IMR-90 (cell line): ENCODE measurements at regions not wholly inside any gene's neighbourhood (a gene's known extent, or its start where the extent isn't known, plus 50 kb on each side); places are given as distances from the start of the nearest gene placed in this dataset.

Experiments
- ATAC-seq: fragments of 200-7000 bp; cut with Tn5 transposase; 2 replicates; pipeline ENCODE4 v1.9.1; 2020; ENCODE audit warnings: low read depth, mild to moderate bottlenecking, moderate library complexity
- BruUV-seq: library from RNA; stranded (reverse); fragments of 400-500 nt; replicated peaks from 2 replicates; lab custom pipeline; 2021; lab: Mats Ljungman, UMichigan
- CTCF ChIA-PET: fragments of 300-600 bp; formaldehyde crosslinking; extraction: SDS; loops from one replicate; lab custom pipeline; 2021; ENCODE audit warnings: antibody characterized with exemption; lab: Yijun Ruan, JAX
- POLR2A ChIA-PET: fragments of 300-600 bp; sonication (Branson Sonifier 250); formaldehyde crosslinking; loops from one replicate; lab custom pipeline; 2022; ENCODE audit warnings: antibody characterized with exemption; ENCODE audit not compliant: unreplicated experiment; lab: Charles Lee
- DNase-seq: peaks from one replicate; pipeline ENCODE4 v3.0.0; 2013
- H2AFZ ChIP-seq: replicated peaks from 2 replicates; pipeline ENCODE3; 2013; ENCODE audit warnings: low read length, mild to moderate bottlenecking; ENCODE audit not compliant: poor library complexity
- H2AK5ac ChIP-seq: 2 replicates; pipeline ENCODE4 v1.6.1; 2013; ENCODE audit warnings: low read depth, low read length, inconsistent platforms
- H2AK9ac ChIP-seq: replicated peaks from 2 replicates; pipeline ENCODE3; 2013; ENCODE audit warnings: mild to moderate bottlenecking, low read depth, low read length, moderate library complexity; ENCODE audit not compliant: poor library complexity
- H2BK120ac ChIP-seq: 2 replicates; pipeline ENCODE4 v1.6.1; 2013; ENCODE audit warnings: low read depth, low read length, inconsistent platforms
- H2BK15ac ChIP-seq: 3 replicates; pipeline ENCODE4 v1.6.1; 2013; ENCODE audit warnings: low read depth, low read length, inconsistent platforms
- H2BK20ac ChIP-seq: 2 replicates; pipeline ENCODE4 v1.6.1; 2013; ENCODE audit warnings: low read depth, mild to moderate bottlenecking, inconsistent platforms, low read length, moderate library complexity
- H2BK5ac ChIP-seq: 2 replicates; pipeline ENCODE4 v1.6.1; 2013; ENCODE audit warnings: mild to moderate bottlenecking, low read depth, low read length, inconsistent platforms; ENCODE audit not compliant: poor library complexity, severe bottlenecking
- H3K14ac ChIP-seq: replicated peaks from 2 replicates; pipeline ENCODE4 v1.6.1; 2013; ENCODE audit warnings: low read depth, low read length, inconsistent platforms
- H3K18ac ChIP-seq: 2 replicates; pipeline ENCODE4 v1.6.1; 2013; ENCODE audit warnings: low read depth, low read length, control low read depth
- H3K23ac ChIP-seq: 2 replicates; pipeline ENCODE4 v1.6.1; 2013; ENCODE audit warnings: low read depth, low read length, inconsistent platforms
- H3K27ac ChIP-seq: 2 replicates; pipeline ENCODE4 v1.5.1; 2013; ENCODE audit warnings: mild to moderate bottlenecking, control low read depth, low read length; ENCODE audit not compliant: insufficient read depth
- H3K27me3 ChIP-seq: 2 replicates; pipeline ENCODE4 v1.6.1; 2013; ENCODE audit warnings: low read length; ENCODE audit not compliant: control insufficient read depth, insufficient read depth
- H3K36me3 ChIP-seq: 2 replicates; pipeline ENCODE4 v1.6.1; 2013; ENCODE audit warnings: low read length, mixed read lengths; ENCODE audit not compliant: control insufficient read depth, insufficient read depth
- H3K4ac ChIP-seq: 2 replicates; pipeline ENCODE4 v1.6.1; 2013; ENCODE audit warnings: low read depth, low read length, inconsistent platforms
- H3K4me1 ChIP-seq: 2 replicates; pipeline ENCODE4 v1.6.1; 2013; ENCODE audit warnings: low read length, mixed read lengths; ENCODE audit not compliant: control insufficient read depth, insufficient read depth
- H3K4me2 ChIP-seq: 2 replicates; pipeline ENCODE4 v1.6.1; 2013; ENCODE audit warnings: low read depth, mild to moderate bottlenecking, control low read depth, low read length, moderate library complexity
- H3K4me3 ChIP-seq: 2 replicates; pipeline ENCODE4 v1.5.1; 2013; ENCODE audit warnings: low read depth, mild to moderate bottlenecking, control low read depth, low read length, moderate library complexity; ENCODE audit not compliant: insufficient read depth
- H3K56ac ChIP-seq: 2 replicates; pipeline ENCODE4 v1.6.1; 2013; ENCODE audit warnings: low read length, inconsistent platforms; ENCODE audit not compliant: insufficient read depth; ENCODE audit errors: extremely low read depth
- H3K79me1 ChIP-seq, 2 experiments: 2 replicates each; pipeline ENCODE4 v1.6.1; 2013; ENCODE audit warnings: low read length in 2 of 2, inconsistent platforms in 1 of 2, low read depth in 1 of 2
- H3K9ac ChIP-seq: 2 replicates; pipeline ENCODE4 v1.6.1; 2013; ENCODE audit warnings: low read depth, low read length, control low read depth
- H3K9me1 ChIP-seq: 2 replicates; pipeline ENCODE4 v1.6.1; 2013; ENCODE audit warnings: low read length, inconsistent platforms; ENCODE audit not compliant: insufficient read depth
- H3K9me3 ChIP-seq: 2 replicates; pipeline ENCODE4 v1.6.1; 2013; ENCODE audit warnings: low read length; ENCODE audit not compliant: control insufficient read depth, insufficient read depth
- H4K20me1 ChIP-seq: 2 replicates; pipeline ENCODE4 v1.6.1; 2013; ENCODE audit warnings: low read length, inconsistent platforms; ENCODE audit not compliant: insufficient read depth
- H4K5ac ChIP-seq: 2 replicates; pipeline ENCODE4 v1.6.1; 2013; ENCODE audit warnings: mild to moderate bottlenecking, low read depth, low read length, control low read depth
- H4K8ac ChIP-seq, 2 experiments: 2 replicates each; pipeline ENCODE4 v1.6.1; 2013; ENCODE audit warnings: low read depth in 2 of 2, low read length in 2 of 2, control low read depth in 1 of 2, inconsistent platforms in 1 of 2
- H4K91ac ChIP-seq: 2 replicates; pipeline ENCODE4 v1.6.1; 2013; ENCODE audit warnings: low read depth, low read length, inconsistent platforms; ENCODE audit not compliant: insufficient read depth
- NFE2L2 ChIP-seq: fragments of 150-350 bp; IDR thresholded peaks from 2 replicates; pipeline ENCODE4 v1.6.1; 2016; ENCODE audit warnings: low read depth, mild to moderate bottlenecking, low read length
- POLR2A ChIP-seq: IDR thresholded peaks from 2 replicates; pipeline ENCODE4 v1.6.1; 2012; ENCODE audit warnings: mild to moderate bottlenecking, low read depth, low read length
- USF2 ChIP-seq: fragments of 150-350 bp; IDR thresholded peaks from 2 replicates; pipeline ENCODE4 v1.6.1; 2017; ENCODE audit warnings: mild to moderate bottlenecking, antibody characterized with exemption, low read length, low read depth
- WGBS, 2 experiments: methylation state at CpG; one replicate each; pipeline versions ENCODE4 v1.1.5 to v1.1.7; 2013; ENCODE audit warnings: missing lambda C conversion rate in 2 of 2; ENCODE audit not compliant: insufficient read length in 1 of 2; ENCODE audit errors: extremely low coverage in 2 of 2; 5-methylcytosine and 5-hydroxymethylcytosine counted together
- dilution Hi-C: fragments of 300-500 bp; cut with HindIII; formaldehyde crosslinking; loops from one replicate; pipeline ENCODE4 v1.14.3; 2018; ENCODE audit warnings: low sequenced_read_pairs; ENCODE audit not compliant: unreplicated experiment
- in situ Hi-C: fragments of 300-500 bp; cut with MboI; formaldehyde crosslinking; loops from 3 replicates; pipeline ENCODE4 v1.14.3; 2019; ENCODE audit warnings: low sequenced_read_pairs, inconsistent platforms, mixed read lengths
- intact Hi-C: fragments of 100-400 bp; cut with micrococcal nuclease; formaldehyde crosslinking; loops from 2 replicates; pipeline ENCODE4 v1.10.0; 2022

- ATAC-seq (no peak), DNase-seq (no peak)
- no peak overlapping the region for H4K8ac ChIP-seq
- no peak overlapping the region for H3K27ac ChIP-seq
- H3K9me3 ChIP-seq: no peaks in the 10 kb centered on the region
- H3K9me1 ChIP-seq: no peaks in the 10 kb centered on the region
- dilution Hi-C loops: no loop called here
- no peak overlapping the region for H3K18ac ChIP-seq
- no peak overlapping the region for H2BK120ac ChIP-seq
- intact Hi-C loops: no loop called here
- in situ Hi-C loops: no loop called here
- H3K4me2 ChIP-seq: no peak overlapping the region
- H3K27me3 ChIP-seq: no peaks in the 10 kb centered on the region
- no peaks in the 10 kb centered on the region for H3K79me1 ChIP-seq
- ChIA-PET POLR2A (no interaction called here), CTCF (interaction anchor here (0.6 kb wide), 1 partner anchor 359 kb away, joined by 3 read pairs; no protein-coding TSS in a partner anchor)
- H2AK5ac ChIP-seq: no peak overlapping the region
- H2BK15ac ChIP-seq: no peak overlapping the region
- H3K14ac ChIP-seq: no peak overlapping the region
- no peak overlapping the region for H2BK5ac ChIP-seq
- no TSS peak for BruUV-seq
- no peaks in the 10 kb centered on the region for H4K20me1 ChIP-seq
- H2AFZ ChIP-seq: no peak overlapping the region
- no peak overlapping the region for H2BK20ac ChIP-seq
- no peak overlapping the region for H4K91ac ChIP-seq
- H3K23ac ChIP-seq: no peak overlapping the region
- no peaks in the 10 kb centered on the region for H3K36me3 ChIP-seq
- H3K4me3 ChIP-seq: no peak overlapping the region
- no peak for TF ChIP-seq NFE2L2
- no peak for TF ChIP-seq USF2
- TF ChIP-seq POLR2A: no peak
- no peaks in the 10 kb centered on the region for H3K4me1 ChIP-seq
- no peak overlapping the region for H2AK9ac ChIP-seq
- no peak overlapping the region for H3K4ac ChIP-seq
- WGBS, 2 experiments: 20% methylated on average over 1 of the region's 2 CpGs; no CpG with 5 or more reads in 1 of the 2 experiments
- no peak overlapping the region for H3K9ac ChIP-seq
- no peak overlapping the region for H3K56ac ChIP-seq
- no peak overlapping the region for H4K5ac ChIP-seq
Measured at GRCh38 chr5:158531860-158532259, 567.9 kb downstream of the EBF1 start.
